Ascending aorta (tissue), 2 donors: ENCODE measurements at regions not wholly inside any gene's neighbourhood (a gene's known extent, or its start where the extent isn't known, plus 50 kb on each side); places are given as distances from the start of the nearest gene placed in this dataset.

Source experiments
- DNase-seq, 2 donors: peaks; one replicate each; pipeline ENCODE4 v3.0.0-alpha.2; 2019; ENCODE audit warnings: low spot score in 2 of 2
- H3K27ac ChIP-seq, 2 donors: fragments of 200-600 bp; sonication (generic); one replicate each; pipeline ENCODE4 v1.5.1; 2016 to 2017; ENCODE audit warnings: mild to moderate bottlenecking in 1 of 2
- H3K27me3 ChIP-seq: fragments of 200-600 bp; sonication (generic); one replicate; pipeline ENCODE4 v1.5.1; 2017
- H3K36me3 ChIP-seq, 2 donors: fragments of 200-600 bp; sonication (generic); one replicate each; pipeline ENCODE4 v1.5.1; 2016
- H3K4me1 ChIP-seq, 2 donors: fragments of 200-600 bp; sonication (generic); one replicate each; pipeline ENCODE4 v1.5.1; 2016 to 2017; ENCODE audit warnings: mild to moderate bottlenecking in 1 of 2
- H3K4me3 ChIP-seq, 2 donors: fragments of 200-600 bp; sonication (generic); one replicate each; pipeline ENCODE4 v1.5.1; 2016 to 2017; ENCODE audit warnings: mild to moderate bottlenecking in 1 of 2
- H3K9me3 ChIP-seq, 2 donors: fragments of 200-600 bp; sonication (generic); one replicate each; pipeline ENCODE4 v1.5.1; 2016
- CTCF ChIP-seq, 3 experiments: fragments of 200-600 bp in 2 of 3; fragments of 450-650 bp in 1 of 3; sonication (generic) in 2 of 3; IDR thresholded peaks; one replicate each; pipeline ENCODE4 v1.5.1; 2016 to 2019; ENCODE audit warnings: antibody characterized with exemption in 3 of 3, mild to moderate bottlenecking in 1 of 3, moderate library complexity in 1 of 3
- intact Hi-C: fragments of 100-400 bp; cut with DNase I; formaldehyde crosslinking; loops from one replicate; pipeline ENCODE4 v1.15.1; 2023

- H3K36me3 ChIP-seq = no peaks in the 10 kb centered on the region
- TF ChIP-seq CTCF (IDR thresholded peaks at IDR 0.05) = no peak
- H3K27ac ChIP-seq = no peak overlapping the region
- no peak overlapping the region for H3K4me3 ChIP-seq
- intact Hi-C loops = no loop called here
- no peaks in the 10 kb centered on the region for H3K9me3 ChIP-seq
- DNase-seq = no peak
- H3K4me1 ChIP-seq = peaks cover 0 to 3% of the 10 kb centered on the region in 2 donors
- no peaks in the 10 kb centered on the region for H3K27me3 ChIP-seq
Observed at GRCh38 chr7:120181499-120181898, 91.5 kb upstream of the KCND2 start.

- Histone ChIP-seq H3K9me3 (no peaks in the 10 kb centered on the region), H3K27me3 (no peaks in the 10 kb centered on the region), H3K4me3 (no peak overlapping the region), H3K36me3 (no peaks in the 10 kb centered on the region), H3K4me1 (peaks cover 0 to 3% of the 10 kb centered on the region in 2 donors), H3K27ac (peak overlapping the region; percentile 60 to 61)
- peak in 1 of 2 donors; percentile 58 for DNase-seq
- no peak for TF ChIP-seq CTCF (IDR thresholded peaks at IDR 0.05)
- intact Hi-C loops = no loop called here
Observed at GRCh38 chr7:120184866-120185265, 88.1 kb upstream of the KCND2 start.

GRCh38 chr7:120185940-120186682 lies 86.9 kb upstream of the KCND2 start:
- Histone ChIP-seq H3K27ac (peak overlapping the region in 1 of 2 donors; percentile 61), H3K36me3 (no peaks in the 10 kb centered on the region), H3K9me3 (no peaks in the 10 kb centered on the region), H3K27me3 (no peaks in the 10 kb centered on the region), H3K4me1 (peaks cover 0 to 3% of the 10 kb centered on the region in 2 donors), H3K4me3 (no peak overlapping the region)
- intact Hi-C loops = loop anchor here (2.0 kb wide), 1 partner anchor 13 kb away; no protein-coding TSS in a partner anchor
- TF ChIP-seq CTCF (IDR thresholded peaks at IDR 0.05) = no peak
- DNase-seq = no peak

GRCh38 chr7:120186688-120187087 lies 86.3 kb upstream of the KCND2 start:
- Histone ChIP-seq H3K9me3 (no peaks in the 10 kb centered on the region), H3K27ac (no peak overlapping the region), H3K4me1 (peaks cover 0 to 3% of the 10 kb centered on the region in 2 donors), H3K4me3 (no peak overlapping the region), H3K27me3 (no peaks in the 10 kb centered on the region), H3K36me3 (no peaks in the 10 kb centered on the region)
- no peak for TF ChIP-seq CTCF (IDR thresholded peaks at IDR 0.05)
- intact Hi-C loops = loop anchor here (2.0 kb wide), 1 partner anchor 14 kb away; no protein-coding TSS in a partner anchor
- DNase-seq = no peak

- Histone ChIP-seq H3K27ac (no peak overlapping the region), H3K27me3 (no peaks in the 10 kb centered on the region), H3K9me3 (no peaks in the 10 kb centered on the region), H3K4me3 (no peak overlapping the region), H3K4me1 (peaks cover 0 to 3% of the 10 kb centered on the region in 2 donors), H3K36me3 (no peaks in the 10 kb centered on the region)
- TF ChIP-seq CTCF (IDR thresholded peaks at IDR 0.05) = no peak
- no peak for DNase-seq
- intact Hi-C loops = no loop called here
Observed at GRCh38 chr7:120189623-120190022, 83.4 kb upstream of the KCND2 start.
